HepG2 (cell line): ENCODE measurements at regions not wholly inside any gene's neighbourhood (a gene's known extent, or its start where the extent isn't known, plus 50 kb on each side); places are given as distances from the start of the nearest gene placed in this dataset.

Experiments
- ATAC-seq: fragments of 200-7000 bp; cut with Tn5 transposase; 3 replicates; pipeline ENCODE4 v1.9.1; 2020; ENCODE audit warnings: mild to moderate bottlenecking, moderate library complexity
- BruUV-seq: library from RNA; stranded (reverse); fragments of 400-500 nt; replicated peaks from 2 replicates; lab custom pipeline; 2021; lab: Mats Ljungman, UMichigan
- CTCF ChIA-PET: fragments of 300-600 bp; formaldehyde crosslinking; extraction: SDS; loops from one replicate; lab custom pipeline; 2021; ENCODE audit warnings: low total read pairs, inconsistent platforms, low intra/inter-chr PET ratio; lab: Yijun Ruan, JAX
- POLR2A ChIA-PET: fragments of 350-600 bp; sonication (Branson Sonifier 250); formaldehyde crosslinking; loops from one replicate; lab custom pipeline; 2020; ENCODE audit warnings: antibody characterized with exemption, inconsistent platforms; lab: Yijun Ruan, JAX
- DNase-seq: peaks from one replicate; pipeline ENCODE4 v3.0.0-alpha.2; 2015; ENCODE audit warnings: low spot score
- FAIRE-seq: peaks from 3 replicates; lab custom pipeline; 2011; peaks lifted over from hg19 to GRCh38; lab: Jason Lieb, UNC
- H2AFZ ChIP-seq: one replicate; pipeline ENCODE4 v1.6.1; 2011; ENCODE audit warnings: low read length, inconsistent platforms
- H3K27ac ChIP-seq: fragments of 300-600 bp; 3 replicates; pipeline ENCODE4 v1.8.0; 2011; ENCODE audit warnings: mixed run types, mild to moderate bottlenecking, mixed read lengths, low read length, inconsistent platforms; ENCODE audit not compliant: insufficient read depth; ENCODE audit errors: extremely low read length
- H3K27me3 ChIP-seq, 2 experiments: fragments of 200-600 bp in 1 of 2; 2 replicates in 1 of 2; 3 replicates in 1 of 2; pipeline versions ENCODE4 v1.6.0 to v1.8.0; 2011; ENCODE audit warnings: low read length in 2 of 2, mild to moderate bottlenecking in 2 of 2, moderate library complexity in 2 of 2, inconsistent platforms in 1 of 2; ENCODE audit not compliant: insufficient read depth in 2 of 2, control insufficient read depth in 1 of 2
- H3K36me3 ChIP-seq, 2 experiments: fragments of 200-600 bp in 1 of 2; replicated peaks in 1 of 2; 2 replicates in 1 of 2; 3 replicates in 1 of 2; pipeline versions ENCODE4 v1.5.1 to v1.8.0; 2011; ENCODE audit warnings: low read length in 2 of 2, inconsistent platforms in 1 of 2; ENCODE audit not compliant: insufficient read depth in 2 of 2, control insufficient read depth in 1 of 2
- H3K4me1 ChIP-seq: 2 replicates; pipeline ENCODE4 v1.5.1; 2012; ENCODE audit warnings: low read length, inconsistent platforms; ENCODE audit not compliant: insufficient read depth
- H3K4me2 ChIP-seq: 2 replicates; pipeline ENCODE4 v1.6.0; 2011; ENCODE audit warnings: low read depth, low read length, inconsistent platforms
- H3K4me3 ChIP-seq, 3 experiments: fragments of 200-600 bp in 1 of 3; sonication (generic), shearing (Covaris generic) in 1 of 3; replicated peaks in 1 of 3; 2 replicates each; pipeline ENCODE4 v1.5.1; 2011 to 2016; ENCODE audit warnings: low read length in 3 of 3, inconsistent platforms in 2 of 3, low read depth in 2 of 3, mild to moderate bottlenecking in 2 of 3, control low read depth in 1 of 3, mixed read lengths in 1 of 3; ENCODE audit not compliant: insufficient read depth in 1 of 3
- H3K79me2 ChIP-seq: one replicate; pipeline ENCODE4 v1.6.1; 2011; ENCODE audit warnings: low read length, inconsistent platforms; ENCODE audit not compliant: insufficient read depth
- H3K9ac ChIP-seq: 2 replicates; pipeline ENCODE4 v1.6.0; 2011; ENCODE audit warnings: mild to moderate bottlenecking, low read depth, low read length, inconsistent platforms; ENCODE audit not compliant: insufficient read depth
- H3K9me3 ChIP-seq: 2 replicates; pipeline ENCODE4 v1.5.1; 2012; ENCODE audit warnings: mild to moderate bottlenecking, low read length
- H4K20me1 ChIP-seq: 2 replicates; pipeline ENCODE4 v1.6.0; 2011; ENCODE audit warnings: inconsistent platforms, mild to moderate bottlenecking, low read length, moderate library complexity; ENCODE audit not compliant: insufficient read depth
- AHDC1 ChIP-seq: sonication (generic); formaldehyde crosslinking; IDR thresholded peaks from 2 replicates; pipeline ENCODE4 v1.5.1; 2020; ENCODE audit warnings: mild to moderate bottlenecking, missing genetic modification reagents, borderline replicate concordance
- DR1 ChIP-seq: sonication (generic); formaldehyde crosslinking; IDR thresholded peaks from 2 replicates; pipeline ENCODE4 v1.8.0; 2021; ENCODE audit warnings: mild to moderate bottlenecking, missing genetic modification reagents, inconsistent platforms
- HNRNPL ChIP-seq: fragments of 200-400 bp; formaldehyde crosslinking; IDR thresholded peaks from 2 replicates; pipeline ENCODE4 v1.6.1; 2017; ENCODE audit warnings: mild to moderate bottlenecking, low read depth, low read length
- KLF15 ChIP-seq: sonication (generic); formaldehyde crosslinking; IDR thresholded peaks from 2 replicates; pipeline ENCODE4 v1.8.1; 2023; ENCODE audit warnings: borderline replicate concordance, mild to moderate bottlenecking, inconsistent platforms, missing genetic modification reagents, mixed read lengths
- KLF16 ChIP-seq, 2 experiments: sonication (generic) in 1 of 2; formaldehyde crosslinking in 1 of 2; IDR thresholded peaks; 2 replicates each; pipeline versions ENCODE4 v1.6.1 to v1.8.0; 2016 to 2023; ENCODE audit warnings: missing genetic modification reagents in 2 of 2, missing compliant biosample characterization in 1 of 2
- MAFG ChIP-seq: sonication (generic); formaldehyde crosslinking; IDR thresholded peaks from 2 replicates; pipeline ENCODE4 v1.5.1; 2020; ENCODE audit warnings: mild to moderate bottlenecking, missing genetic modification reagents
- PREB ChIP-seq: sonication (generic); formaldehyde crosslinking; IDR thresholded peaks from 2 replicates; pipeline ENCODE4 v1.4.0; 2020; ENCODE audit warnings: missing genetic modification reagents
- ZNF160 ChIP-seq: sonication (generic); formaldehyde crosslinking; IDR thresholded peaks from 2 replicates; pipeline ENCODE4 v1.8.0; 2022; ENCODE audit warnings: mild to moderate bottlenecking, inconsistent platforms, missing genetic modification reagents
- ZNF224 ChIP-seq: sonication (generic); formaldehyde crosslinking; IDR thresholded peaks from 2 replicates; pipeline ENCODE4 v1.5.0; 2020; ENCODE audit warnings: mild to moderate bottlenecking, missing genetic modification reagents
- ZNF260 ChIP-seq: sonication (generic); formaldehyde crosslinking; IDR thresholded peaks from 2 replicates; pipeline ENCODE4 v1.4.0; 2020; ENCODE audit warnings: missing genetic modification reagents, low read depth, mild to moderate bottlenecking, borderline replicate concordance
- ZNF3 ChIP-seq: IDR thresholded peaks from 2 replicates; pipeline ENCODE4 v1.7.0; 2017; ENCODE audit warnings: inconsistent platforms
- ZNF562 ChIP-seq: sonication (generic); formaldehyde crosslinking; IDR thresholded peaks from 2 replicates; pipeline ENCODE4 v1.8.0; 2022; ENCODE audit warnings: missing genetic modification reagents, borderline replicate concordance
- ZNF614 ChIP-seq: IDR thresholded peaks from 2 replicates; pipeline ENCODE4 v1.6.1; 2018; ENCODE audit warnings: missing biosample characterization, missing genetic modification reagents, inconsistent platforms, borderline replicate concordance
- WGBS: methylation state at CpG from one replicate; pipeline ENCODE4 v1.1.6; 2017; ENCODE audit warnings: low lambda C conversion rate; 5-methylcytosine and 5-hydroxymethylcytosine counted together
- in situ Hi-C: cut with HindIII; loops from 2 replicates; pipeline ENCODE4 v1.10.0; 2017; ENCODE audit warnings: low pct_unique_long_range_greater_than_20kb; ENCODE audit not compliant: extremely low pct_ligation_motif_present
- intact Hi-C: fragments of 100-400 bp; cut with micrococcal nuclease; formaldehyde crosslinking; loops from one replicate; pipeline ENCODE4 v1.10.0; 2022; ENCODE audit not compliant: unreplicated experiment

- BruUV-seq: no TSS peak
- H3K79me2 ChIP-seq: no peaks in the 10 kb centered on the region
- in situ Hi-C loops: no loop called here
- intact Hi-C loops: loop anchor here (10.0 kb wide), 1 partner anchor 58 kb away; no protein-coding TSS in a partner anchor
- H3K4me1 ChIP-seq: no peaks in the 10 kb centered on the region
- POLR2A ChIA-PET: no interaction called here
- no peak overlapping the region for H3K27ac ChIP-seq
- no peak overlapping the region for H3K9ac ChIP-seq
- H3K4me2 ChIP-seq: no peak overlapping the region
- H3K36me3 ChIP-seq: no peaks in the 10 kb centered on the region
- H3K9me3 ChIP-seq: peaks cover 60% of the 10 kb centered on the region
- TF ChIP-seq ZNF562 (CRISPR knock-in tag): peak; percentile 54; the same call in 1 of the 2 replicates
- no peak for TF ChIP-seq HNRNPL
- TF ChIP-seq PREB (CRISPR knock-in tag): no peak
- CTCF ChIA-PET: no interaction called here
- DNase-seq (no peak), FAIRE-seq (no peak), ATAC-seq (no peak)
- no peak overlapping the region for H3K4me3 ChIP-seq
- 46% methylated on average over 4 of the region's 4 CpGs for WGBS
- no peak overlapping the region for H2AFZ ChIP-seq
- no peaks in the 10 kb centered on the region for H3K27me3 ChIP-seq
- no peaks in the 10 kb centered on the region for H4K20me1 ChIP-seq
Measured at GRCh38 chr12:127176804-127177203, 1090.2 kb upstream of the TMEM132C start.

GRCh38 chr12:127178052-127178451, 1088.9 kb upstream of the TMEM132C start:
- no peak overlapping the region for H3K9ac ChIP-seq
- no peaks in the 10 kb centered on the region for H3K36me3 ChIP-seq
- no peak overlapping the region for H3K4me3 ChIP-seq
- ChIA-PET POLR2A (no interaction called here), CTCF (no interaction called here)
- no peaks in the 10 kb centered on the region for H3K79me2 ChIP-seq
- peaks cover 57% of the 10 kb centered on the region for H3K9me3 ChIP-seq
- FAIRE-seq (no peak), ATAC-seq (no peak), DNase-seq (no peak)
- in situ Hi-C loops: no loop called here
- H3K4me2 ChIP-seq: no peak overlapping the region
- H3K27ac ChIP-seq: no peak overlapping the region
- no peaks in the 10 kb centered on the region for H3K27me3 ChIP-seq
- 13% methylated on average over 5 of the region's 5 CpGs for WGBS
- intact Hi-C loops: loop anchor here (10.0 kb wide), 1 partner anchor 57 kb away; no protein-coding TSS in a partner anchor
- H2AFZ ChIP-seq: no peak overlapping the region
- no peaks in the 10 kb centered on the region for H4K20me1 ChIP-seq
- no TSS peak for BruUV-seq
- H3K4me1 ChIP-seq: no peaks in the 10 kb centered on the region
- TF ChIP-seq KLF16 (CRISPR knock-in tag; IDR thresholded peaks at IDR 0.05) (no peak), ZNF260 (CRISPR knock-in tag) (no peak), ZNF3 (CRISPR knock-in tag) (no peak), ZNF160 (no peak), MAFG (CRISPR knock-in tag) (no peak), AHDC1 (CRISPR knock-in tag) (no peak), ZNF224 (CRISPR knock-in tag) (no peak), KLF15 (CRISPR knock-in tag) (no peak), DR1 (CRISPR knock-in tag) (no peak), ZNF614 (no peak)
